ENCODE measurements at regions not wholly inside any gene's neighbourhood (a gene's known extent, or its start where the extent isn't known, plus 50 kb on each side); places are given as distances from the start of the nearest gene placed in this dataset.

- no peak for DNase-seq (ENCODE audit: low spot score)
These were observed 538.5 kb downstream of the BCOR start for GRCh38 chrX:39559229-39559628.

GRCh38 chrX:39560271-39560670, 537.5 kb downstream of the BCOR start:
- DNase-seq (ENCODE audit: low spot score), result no peak

DNA sequence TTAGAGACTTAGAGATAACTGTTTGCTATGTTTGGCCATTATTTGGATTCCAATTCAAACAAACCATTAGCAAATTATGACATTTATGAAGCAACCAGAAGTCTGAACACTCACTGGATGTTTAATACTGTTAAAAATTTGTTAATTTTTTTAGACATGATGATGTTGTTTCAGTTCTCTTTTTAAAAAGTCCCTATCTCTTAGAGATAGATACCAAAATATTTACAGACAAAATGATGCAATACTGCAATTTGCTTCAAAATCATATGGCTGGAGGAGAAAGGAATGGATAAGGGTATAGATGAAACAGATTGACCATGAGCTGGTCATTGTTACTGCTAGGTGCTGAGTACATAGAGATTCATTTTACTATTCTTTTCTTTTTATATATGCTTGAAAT, 534.6 kb downstream of the BCOR start:
- no peak for DNase-seq (ENCODE audit: low spot score)

- no peak for DNase-seq (ENCODE audit: low spot score)
These were observed 533.0 kb downstream of the BCOR start for GRCh38 chrX:39564751-39565150.

- no peak for DNase-seq (ENCODE audit: low spot score)
These were observed 523.6 kb downstream of the BCOR start for GRCh38 chrX:39574178-39574577.

- DNase-seq (ENCODE audit: low spot score), result no peak
These were observed 521.5 kb downstream of the BCOR start for GRCh38 chrX:39576041-39576872.

- no peak for DNase-seq (ENCODE audit: low spot score)
These were observed 520.4 kb downstream of the BCOR start for GRCh38 chrX:39577206-39577984.

DNA sequence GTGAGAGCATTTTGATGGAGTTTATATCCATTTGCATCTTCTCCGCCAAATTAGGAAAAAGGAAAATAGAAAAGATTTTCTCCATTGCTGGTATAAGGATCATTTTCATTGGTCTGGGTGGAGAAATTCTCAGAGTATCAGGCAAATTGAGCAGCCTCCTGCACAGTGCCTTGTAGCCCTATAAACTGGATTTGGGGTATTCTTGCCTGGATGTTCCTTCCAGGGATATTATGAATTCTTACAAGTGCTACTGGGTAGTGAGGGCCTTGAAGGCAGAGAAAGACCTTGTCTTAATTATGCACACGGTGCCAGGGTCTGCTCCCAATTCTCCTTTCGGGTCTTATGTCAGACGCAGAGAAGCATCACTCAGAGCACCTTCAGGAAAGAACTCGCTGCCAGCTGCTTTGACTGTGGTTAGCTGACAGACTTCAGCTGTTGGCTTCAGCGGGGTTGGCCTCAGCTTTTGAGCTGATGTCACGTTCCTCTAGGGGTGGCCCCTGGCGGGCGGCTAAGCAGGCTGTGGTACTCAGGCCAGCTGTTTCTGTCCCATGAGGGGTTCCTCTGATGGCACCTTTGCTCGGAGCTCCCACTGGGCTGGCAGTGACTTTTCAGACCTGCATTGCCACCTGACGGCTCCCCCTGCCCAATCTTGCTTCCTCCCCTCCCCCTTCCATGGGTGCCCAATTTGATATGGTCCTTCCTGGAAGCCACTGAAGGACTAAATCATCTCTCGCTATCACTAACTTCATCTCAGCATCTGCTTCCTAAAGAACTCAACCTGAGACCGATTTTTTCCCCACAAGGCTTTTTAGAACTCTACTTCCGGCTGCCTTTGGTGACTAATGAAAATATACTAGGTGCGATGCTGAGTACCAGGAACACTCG, 519.5 kb downstream of the BCOR start:
- no peak for DNase-seq (ENCODE audit: low spot score)

DNA sequence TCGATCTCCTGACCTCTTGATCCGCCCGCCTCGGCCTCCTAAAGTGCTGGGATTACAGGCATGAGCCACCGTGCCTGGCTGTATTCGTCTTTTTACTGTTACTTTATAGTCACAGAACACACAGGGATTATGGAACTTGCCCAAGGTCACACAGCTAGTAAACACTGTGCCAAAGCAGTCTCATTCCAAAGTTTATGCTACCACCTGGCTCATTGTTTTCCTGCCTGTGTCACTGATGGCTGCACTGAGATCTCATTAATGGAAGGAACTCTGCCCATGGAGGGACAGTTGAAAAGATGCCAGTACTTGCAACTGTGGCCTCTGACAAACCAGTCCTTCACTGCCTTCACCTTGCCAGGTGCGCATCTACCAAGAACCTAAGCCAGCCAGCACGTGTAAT, 517.7 kb downstream of the BCOR start:
- no peak for DNase-seq (ENCODE audit: low spot score)

- no peak for DNase-seq (ENCODE audit: low spot score)
These were observed 516.3 kb downstream of the BCOR start for GRCh38 chrX:39581411-39581810.

GRCh38 chrX:39582091-39582490, 515.7 kb downstream of the BCOR start:
- no peak for DNase-seq (ENCODE audit: low spot score)

DNA sequence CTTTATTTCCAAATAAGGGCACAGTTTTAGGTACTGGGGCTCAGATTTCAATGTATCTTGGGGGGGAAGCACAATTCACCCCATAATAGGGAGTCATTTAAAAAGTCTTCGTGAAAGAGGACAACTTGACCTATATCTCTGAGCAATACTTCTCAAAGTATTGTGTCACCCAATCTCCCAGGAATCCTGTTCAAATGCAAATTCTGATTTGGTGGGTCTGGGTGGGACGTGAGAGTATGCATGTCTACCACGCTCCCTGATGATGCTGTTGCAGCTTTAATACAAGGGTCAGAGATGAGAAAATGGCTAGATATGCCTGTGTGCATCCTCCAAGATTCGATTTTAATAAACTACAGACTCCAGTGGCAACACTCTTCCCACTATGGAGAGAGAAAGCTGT, 514.8 kb downstream of the BCOR start:
- DNase-seq (ENCODE audit: low spot score), result no peak

- no peak for DNase-seq (ENCODE audit: low spot score)
These were observed 511.9 kb downstream of the BCOR start for GRCh38 chrX:39585808-39586207.

DNA sequence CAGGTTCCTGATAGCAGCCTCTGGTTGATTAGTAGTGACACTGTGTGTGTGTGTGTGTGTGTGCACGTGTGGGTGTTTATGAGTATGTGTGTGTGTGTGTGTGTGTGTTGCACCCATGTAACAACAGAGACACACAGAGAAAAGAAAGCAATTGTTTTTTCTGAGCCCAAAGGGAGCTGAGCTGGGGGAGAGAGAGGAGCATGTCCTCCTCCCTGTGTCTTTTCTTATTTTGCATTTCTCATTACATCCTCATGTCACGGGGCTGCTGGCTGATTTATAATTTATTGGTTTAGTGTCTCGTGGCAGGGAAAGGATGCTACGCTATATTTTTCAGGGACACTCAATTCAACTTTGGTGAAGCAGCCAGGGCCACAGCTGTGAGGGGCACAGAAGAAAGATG, 511.4 kb downstream of the BCOR start:
- no peak for DNase-seq (ENCODE audit: low spot score)

GRCh38 chrX:39591099-39591498, 506.7 kb downstream of the BCOR start:
- DNase-seq (ENCODE audit: low spot score), result no peak

- DNase-seq (ENCODE audit: low spot score), result no peak
These were observed 505.0 kb downstream of the BCOR start for GRCh38 chrX:39592776-39593175.

GRCh38 chrX:39595977-39596376, 501.8 kb downstream of the BCOR start:
- no peak for DNase-seq (ENCODE audit: low spot score)

- DNase-seq (ENCODE audit: low spot score), result no peak
These were observed 501.3 kb downstream of the BCOR start for GRCh38 chrX:39596437-39596836.

DNA sequence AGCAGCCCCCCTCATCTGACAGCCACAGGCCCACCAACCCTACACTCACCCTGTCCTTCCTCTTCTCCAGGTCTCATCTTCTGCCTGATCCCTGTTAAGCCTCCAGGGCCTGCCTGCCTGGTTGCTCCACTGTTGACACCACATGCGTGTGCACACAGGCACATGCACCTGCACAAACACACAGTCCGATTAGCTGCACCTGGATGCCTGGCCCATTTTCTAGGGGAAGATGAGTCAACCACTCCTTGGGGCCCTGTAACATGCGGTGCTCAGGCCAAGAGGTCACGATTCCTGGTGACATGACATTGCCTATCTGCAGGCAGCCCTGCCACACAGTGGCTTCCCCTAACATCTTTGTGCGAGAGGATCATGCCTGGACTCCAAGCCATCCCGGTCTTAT, 498.4 kb downstream of the BCOR start:
- no peak for DNase-seq (ENCODE audit: low spot score)

GRCh38 chrX:39600222-39600621, 497.5 kb downstream of the BCOR start:
- no peak for DNase-seq (ENCODE audit: low spot score)

DNA sequence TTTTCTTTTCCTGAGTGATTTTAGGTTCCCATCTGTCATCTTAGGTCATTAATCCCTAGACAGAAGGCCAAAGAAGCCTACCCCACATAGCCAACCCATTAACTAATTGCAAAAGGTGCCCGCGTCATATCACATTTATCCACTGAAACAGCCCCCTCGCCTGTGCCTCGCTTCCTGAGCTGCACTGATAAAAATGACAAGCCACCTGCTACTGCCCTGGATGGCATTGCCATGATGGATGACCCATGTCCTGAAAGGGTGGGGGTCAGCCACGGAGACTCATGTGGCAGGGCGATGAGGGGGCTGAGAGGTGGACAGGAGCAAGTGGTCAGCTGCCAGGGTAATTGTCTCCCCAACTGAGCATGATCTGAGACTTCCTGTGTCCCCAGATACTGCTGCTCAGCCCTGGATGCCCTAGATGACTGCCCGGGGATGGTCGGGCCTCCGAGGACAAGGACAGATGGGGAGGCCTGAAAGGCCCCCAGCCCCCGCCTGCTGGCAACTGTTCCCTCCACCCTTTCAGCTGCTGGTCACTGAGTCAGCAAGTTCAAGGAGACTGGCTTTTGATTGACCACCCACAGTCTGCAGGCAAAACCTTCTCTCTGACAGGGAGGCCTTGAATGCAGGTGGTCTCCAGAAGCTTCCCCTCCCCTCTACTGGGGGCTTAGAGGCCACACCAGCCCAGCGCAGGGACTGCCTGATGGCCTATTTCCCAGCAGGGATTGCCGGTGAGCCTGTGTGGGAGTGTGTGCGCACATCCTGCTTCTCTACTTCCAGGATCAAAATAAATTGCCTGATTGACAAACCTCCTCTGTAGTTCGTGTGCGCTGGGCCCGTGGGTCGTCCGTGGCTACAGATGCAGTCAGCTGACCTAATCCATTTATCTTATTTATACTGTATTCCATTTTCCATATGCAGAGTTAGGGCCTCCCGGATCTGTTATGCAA, 496.3 kb downstream of the BCOR start:
- DNase-seq (ENCODE audit: low spot score), result no peak
